Left ventricle myocardium inferior (tissue), 1 donor: ENCODE measurements at regions not wholly inside any gene's neighbourhood (a gene's known extent, or its start where the extent isn't known, plus 50 kb on each side); places are given as distances from the start of the nearest gene placed in this dataset.

Experiments
- DNase-seq: peaks from one replicate; pipeline ENCODE4 v3.0.0-alpha.2; 2020
- H3K27ac ChIP-seq: fragments of 200-600 bp; replicated peaks from 2 replicates; pipeline ENCODE4 v1.8.0; 2021
- H3K27me3 ChIP-seq: fragments of 200-600 bp; 2 replicates; pipeline ENCODE4 v1.8.0; 2021; ENCODE audit warnings: low read depth
- H3K36me3 ChIP-seq: fragments of 200-600 bp; 2 replicates; pipeline ENCODE4 v1.8.0; 2021
- H3K4me1 ChIP-seq: fragments of 200-600 bp; 2 replicates; pipeline ENCODE4 v1.8.0; 2021
- H3K4me3 ChIP-seq: fragments of 200-600 bp; 2 replicates; pipeline ENCODE4 v1.8.0; 2021; ENCODE audit warnings: mild to moderate bottlenecking, moderate library complexity
- H3K9me3 ChIP-seq: fragments of 200-600 bp; replicated peaks from 2 replicates; pipeline ENCODE4 v1.8.0; 2021
- CTCF ChIP-seq: fragments of 200-600 bp; IDR thresholded peaks from 2 replicates; pipeline ENCODE4 v1.8.0; 2021; ENCODE audit warnings: antibody characterized with exemption, mild to moderate bottlenecking, borderline replicate concordance
- intact Hi-C: fragments of 100-400 bp; cut with micrococcal nuclease; formaldehyde crosslinking; loops from one replicate; pipeline ENCODE4 v1.11.0; 2022
- donor health status: DM: no; HTN: yes; CAD: no; lungs with severe emphysema.

GRCh38 chr2:193240752-193241151 lies 1046.0 kb upstream of the TMEFF2 start:
- Histone ChIP-seq H3K27me3 (no peaks in the 10 kb centered on the region), H3K9me3 (peaks cover 5% of the 10 kb centered on the region), H3K36me3 (no peaks in the 10 kb centered on the region), H3K4me1 (no peaks in the 10 kb centered on the region), H3K27ac (no peak overlapping the region), H3K4me3 (no peak overlapping the region)
- no peak for TF ChIP-seq CTCF
- intact Hi-C loops, result no loop called here
- no peak for DNase-seq

GRCh38 chr2:193231634-193232033 lies 1036.9 kb upstream of the TMEFF2 start:
- TF ChIP-seq CTCF, result no peak
- Histone ChIP-seq H3K4me3 (no peak overlapping the region), H3K27me3 (no peaks in the 10 kb centered on the region), H3K36me3 (no peaks in the 10 kb centered on the region), H3K4me1 (no peaks in the 10 kb centered on the region), H3K27ac (no peak overlapping the region), H3K9me3 (no peaks in the 10 kb centered on the region)
- intact Hi-C loops, result no loop called here
- no peak for DNase-seq

- Histone ChIP-seq H3K4me3 (no peak overlapping the region), H3K9me3 (no peaks in the 10 kb centered on the region), H3K27ac (no peak overlapping the region), H3K4me1 (no peaks in the 10 kb centered on the region), H3K27me3 (no peaks in the 10 kb centered on the region), H3K36me3 (no peaks in the 10 kb centered on the region)
- no peak for TF ChIP-seq CTCF
- intact Hi-C loops, result no loop called here
- DNase-seq, result no peak
These were observed 1033.5 kb upstream of the TMEFF2 start for GRCh38 chr2:193228276-193228675.

GRCh38 chr2:193222454-193222853 lies 1027.7 kb upstream of the TMEFF2 start:
- no peak for TF ChIP-seq CTCF
- intact Hi-C loops, result no loop called here
- no peak for DNase-seq
- Histone ChIP-seq H3K36me3 (no peaks in the 10 kb centered on the region), H3K9me3 (no peaks in the 10 kb centered on the region), H3K4me1 (no peaks in the 10 kb centered on the region), H3K4me3 (no peak overlapping the region), H3K27me3 (no peaks in the 10 kb centered on the region), H3K27ac (no peak overlapping the region)

GRCh38 chr2:193219413-193219812 lies 1024.7 kb upstream of the TMEFF2 start:
- no peak for DNase-seq
- H3K36me3 ChIP-seq, result no peaks in the 10 kb centered on the region
- H3K4me1 ChIP-seq, result no peaks in the 10 kb centered on the region
- no peaks in the 10 kb centered on the region for H3K9me3 ChIP-seq
- intact Hi-C loops, result no loop called here
- H3K27me3 ChIP-seq, result no peaks in the 10 kb centered on the region
- no peak overlapping the region for H3K27ac ChIP-seq
- TF ChIP-seq CTCF, result no peak
- H3K4me3 ChIP-seq, result no peak overlapping the region

GRCh38 chr2:193201583-193201982 lies 1006.9 kb upstream of the TMEFF2 start:
- Histone ChIP-seq H3K36me3 (no peaks in the 10 kb centered on the region), H3K4me3 (no peak overlapping the region), H3K27me3 (no peaks in the 10 kb centered on the region), H3K9me3 (peaks cover 21% of the 10 kb centered on the region), H3K4me1 (no peaks in the 10 kb centered on the region), H3K27ac (no peak overlapping the region)
- intact Hi-C loops, result no loop called here
- TF ChIP-seq CTCF, result no peak
- DNase-seq, result no peak
